Neural cell (in vitro differentiated cells): ENCODE measurements at regions not wholly inside any gene's neighbourhood (a gene's known extent, or its start where the extent isn't known, plus 50 kb on each side); places are given as distances from the start of the nearest gene placed in this dataset.

ENCODE experiments used
- H2AFZ ChIP-seq: fragments of 200-600, 300-800 bp; sonication (generic), shearing (Covaris generic); 2 replicates; pipeline ENCODE4 v1.6.0; 2014; ENCODE audit warnings: low read depth, mild to moderate bottlenecking, antibody characterized with exemption, low read length, moderate library complexity
- H3F3A ChIP-seq: fragments of 200-600 bp; shearing (Covaris generic); 2 replicates; pipeline ENCODE4 v1.6.1; 2016; ENCODE audit warnings: mild to moderate bottlenecking, moderate library complexity, mixed read lengths, antibody characterized with exemption, low read length; ENCODE audit not compliant: insufficient read depth, poor library complexity, severe bottlenecking
- H3K27ac ChIP-seq: fragments of 200-600, 300-800 bp; sonication (generic), shearing (Covaris generic); 2 replicates; pipeline ENCODE4 v1.5.1; 2014; ENCODE audit warnings: mild to moderate bottlenecking, low read length, moderate library complexity
- H3K27me3 ChIP-seq: fragments of 300-800, 200-600 bp; sonication (generic), shearing (Covaris generic); 2 replicates; pipeline ENCODE4 v1.6.0; 2014; ENCODE audit warnings: mild to moderate bottlenecking, low read depth, low read length, moderate library complexity; ENCODE audit not compliant: insufficient read depth
- H3K36me3 ChIP-seq: fragments of 300-800, 200-600 bp; sonication (generic), shearing (Covaris generic); 2 replicates; pipeline ENCODE4 v1.5.1; 2014; ENCODE audit warnings: mild to moderate bottlenecking, antibody characterized with exemption, low read length, moderate library complexity; ENCODE audit not compliant: insufficient read depth
- H3K4me2 ChIP-seq: fragments of 300-800, 200-600 bp; sonication (generic), shearing (Covaris generic); 2 replicates; pipeline ENCODE4 v1.6.0; 2014; ENCODE audit warnings: mild to moderate bottlenecking, low read length
- H3K4me3 ChIP-seq: fragments of 300-800, 200-600 bp; sonication (generic), shearing (Covaris generic); 2 replicates; pipeline ENCODE4 v1.5.1; 2014; ENCODE audit warnings: mild to moderate bottlenecking, low read length, moderate library complexity
- H3K79me2 ChIP-seq: fragments of 200-600 bp; shearing (Covaris generic); replicated peaks from 2 replicates; pipeline ENCODE4 v1.6.0; 2014; ENCODE audit warnings: mild to moderate bottlenecking, low read length, moderate library complexity; ENCODE audit not compliant: insufficient read depth
- H3K9ac ChIP-seq: fragments of 300-800, 200-600 bp; sonication (generic), shearing (Covaris generic); 2 replicates; pipeline ENCODE4 v1.6.1; 2016; ENCODE audit warnings: mild to moderate bottlenecking, low read length, mixed read lengths
- H3K9me2 ChIP-seq: fragments of 200-600 bp; shearing (Covaris generic); 2 replicates; pipeline ENCODE4 v1.6.1; 2016; ENCODE audit warnings: mild to moderate bottlenecking, low read length, mixed read lengths; ENCODE audit not compliant: insufficient read depth
- H3K9me3 ChIP-seq: fragments of 200-600, 300-800 bp; sonication (generic), shearing (Covaris generic); 2 replicates; pipeline ENCODE4 v1.6.1; 2016; ENCODE audit warnings: mild to moderate bottlenecking, mixed run types, low read length, moderate library complexity, mixed read lengths
- H4K20me1 ChIP-seq: fragments of 200-600 bp; shearing (Covaris generic); 2 replicates; pipeline ENCODE4 v1.6.1; 2016; ENCODE audit warnings: mild to moderate bottlenecking, mixed run types; ENCODE audit not compliant: insufficient read depth
- EP300 ChIP-seq: fragments of 450-650 bp; conservative IDR thresholded peaks from 2 replicates; pipeline ENCODE4 v1.6.1; 2014; ENCODE audit warnings: antibody characterized with exemption, mild to moderate bottlenecking, moderate library complexity; ENCODE audit not compliant: poor library complexity, severe bottlenecking
- EZH2 ChIP-seq: fragments of 200-600, 300-800 bp; shearing (Covaris generic), sonication (generic); IDR thresholded peaks from 2 replicates; pipeline ENCODE4 v1.6.1; 2014; ENCODE audit warnings: antibody characterized with exemption, low read length, borderline replicate concordance, mild to moderate bottlenecking; ENCODE audit not compliant: insufficient read depth, poor library complexity, severe bottlenecking
- MXI1 ChIP-seq: fragments of 450-650 bp; conservative IDR thresholded peaks from 2 replicates; pipeline ENCODE4 v1.6.1; 2014; ENCODE audit warnings: antibody characterized with exemption, mild to moderate bottlenecking; ENCODE audit not compliant: poor library complexity, severe bottlenecking
- POLR2AphosphoS5 ChIP-seq: IDR thresholded peaks from 2 replicates; pipeline ENCODE4 v1.6.1; 2012
- RAD21 ChIP-seq: fragments of 450-650 bp; conservative IDR thresholded peaks from 2 replicates; pipeline ENCODE4 v1.6.1; 2014; ENCODE audit warnings: antibody characterized with exemption, mild to moderate bottlenecking, moderate library complexity
- REST ChIP-seq: IDR thresholded peaks from 2 replicates; pipeline ENCODE4 v1.6.1; 2012; ENCODE audit warnings: borderline replicate concordance
- SMC3 ChIP-seq: fragments of 450-650 bp; conservative IDR thresholded peaks from 2 replicates; pipeline ENCODE4 v1.6.1; 2014; ENCODE audit warnings: antibody characterized with exemption, mild to moderate bottlenecking, moderate library complexity; ENCODE audit not compliant: poor library complexity
- TAF1 ChIP-seq: IDR thresholded peaks from 2 replicates; pipeline ENCODE4 v1.6.1; 2012; ENCODE audit warnings: low read depth
- TF ChIP-seq, protein P1 (sequence below): fragments of 450-650 bp; IDR thresholded peaks from 2 replicates; pipeline ENCODE4 v1.5.1; 2014; ENCODE audit warnings: antibody characterized with exemption, mild to moderate bottlenecking, moderate library complexity; ENCODE audit not compliant: poor library complexity, severe bottlenecking

GRCh38 chr11:122261546-122261945 lies 145.5 kb upstream of the BLID start:
- no peaks in the 10 kb centered on the region for H3K79me2 ChIP-seq
- TF ChIP-seq POLR2AphosphoS5, result no peak
- no peak for TF ChIP-seq SMC3
- no peak for TF ChIP-seq REST
- TF ChIP-seq, protein P1, sequence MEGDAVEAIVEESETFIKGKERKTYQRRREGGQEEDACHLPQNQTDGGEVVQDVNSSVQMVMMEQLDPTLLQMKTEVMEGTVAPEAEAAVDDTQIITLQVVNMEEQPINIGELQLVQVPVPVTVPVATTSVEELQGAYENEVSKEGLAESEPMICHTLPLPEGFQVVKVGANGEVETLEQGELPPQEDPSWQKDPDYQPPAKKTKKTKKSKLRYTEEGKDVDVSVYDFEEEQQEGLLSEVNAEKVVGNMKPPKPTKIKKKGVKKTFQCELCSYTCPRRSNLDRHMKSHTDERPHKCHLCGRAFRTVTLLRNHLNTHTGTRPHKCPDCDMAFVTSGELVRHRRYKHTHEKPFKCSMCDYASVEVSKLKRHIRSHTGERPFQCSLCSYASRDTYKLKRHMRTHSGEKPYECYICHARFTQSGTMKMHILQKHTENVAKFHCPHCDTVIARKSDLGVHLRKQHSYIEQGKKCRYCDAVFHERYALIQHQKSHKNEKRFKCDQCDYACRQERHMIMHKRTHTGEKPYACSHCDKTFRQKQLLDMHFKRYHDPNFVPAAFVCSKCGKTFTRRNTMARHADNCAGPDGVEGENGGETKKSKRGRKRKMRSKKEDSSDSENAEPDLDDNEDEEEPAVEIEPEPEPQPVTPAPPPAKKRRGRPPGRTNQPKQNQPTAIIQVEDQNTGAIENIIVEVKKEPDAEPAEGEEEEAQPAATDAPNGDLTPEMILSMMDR, result no peak
- no peak for TF ChIP-seq EP300
- no peak for TF ChIP-seq RAD21
- no peak for TF ChIP-seq TAF1
- TF ChIP-seq EZH2, result no peak

DNA sequence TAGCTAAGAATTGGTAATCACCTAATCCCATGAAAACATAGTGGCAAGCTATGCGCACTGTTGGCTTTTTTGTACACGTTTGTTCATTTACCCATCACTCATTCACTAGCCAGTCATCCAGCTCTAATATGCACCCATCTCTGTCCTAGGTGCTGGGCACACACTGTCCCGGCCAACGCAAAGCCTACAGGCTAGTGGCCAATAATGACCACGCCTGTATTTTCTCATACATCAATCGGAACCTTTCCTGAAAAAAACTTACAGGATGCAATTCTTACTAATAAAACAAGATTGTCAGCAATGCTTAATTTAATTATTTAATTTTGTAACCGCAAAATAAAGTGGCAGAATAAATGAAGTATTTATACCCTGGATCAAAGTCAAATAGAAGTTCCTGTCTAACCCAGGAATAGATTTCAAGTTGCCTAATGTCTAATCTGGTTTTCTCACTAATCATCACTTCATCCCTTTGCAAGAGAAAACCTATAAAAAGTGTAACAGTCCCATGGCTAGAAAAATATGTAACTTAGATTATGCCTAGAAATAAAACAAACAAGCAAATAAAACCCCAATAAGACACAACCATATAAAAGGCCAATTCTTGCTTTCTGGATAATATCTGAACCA lies 143.3 kb upstream of the BLID start:
- no peaks in the 10 kb centered on the region for H4K20me1 ChIP-seq
- H3K4me2 ChIP-seq, result no peak overlapping the region
- no peak overlapping the region for H2AFZ ChIP-seq
- no peaks in the 10 kb centered on the region for H3K27me3 ChIP-seq
- H3K9me2 ChIP-seq, result no peaks in the 10 kb centered on the region
- peaks cover 3% of the 10 kb centered on the region for H3K9me3 ChIP-seq
- H3K27ac ChIP-seq, result no peak overlapping the region
- TF ChIP-seq REST (no peak), TAF1 (no peak), EZH2 (no peak), SMC3 (no peak), EP300 (no peak), POLR2AphosphoS5 (no peak), MXI1 (no peak)
- TF ChIP-seq, protein P1, result no peak
- no peaks in the 10 kb centered on the region for H3K36me3 ChIP-seq
- no peaks in the 10 kb centered on the region for H3K79me2 ChIP-seq
- no peak overlapping the region for H3K4me3 ChIP-seq
- no peaks in the 10 kb centered on the region for H3F3A ChIP-seq
- H3K9ac ChIP-seq, result no peak overlapping the region

More at GRCh38 chr11:122261546-122261945, 145.5 kb upstream of the BLID start:
- H3K9me3 ChIP-seq, result peaks cover 3% of the 10 kb centered on the region
- no peak overlapping the region for H3K9ac ChIP-seq
- H3K9me2 ChIP-seq, result no peaks in the 10 kb centered on the region
- H3K27ac ChIP-seq, result no peak overlapping the region
- H3K4me2 ChIP-seq, result no peak overlapping the region
- no peak overlapping the region for H2AFZ ChIP-seq
- no peaks in the 10 kb centered on the region for H3K27me3 ChIP-seq
- no peaks in the 10 kb centered on the region for H3F3A ChIP-seq
- no peaks in the 10 kb centered on the region for H4K20me1 ChIP-seq
- H3K4me3 ChIP-seq, result no peak overlapping the region
- H3K36me3 ChIP-seq, result no peaks in the 10 kb centered on the region
